Suppressor macrophage treated with lipopolysaccharide for 1 hour (primary cell): ENCODE measurements at regions not wholly inside any gene's neighbourhood (a gene's known extent, or its start where the extent isn't known, plus 50 kb on each side); places are given as distances from the start of the nearest gene placed in this dataset.
A peak's percentile ranks its signal among the peaks of the same experiment; 100 is the strongest.
"Not testable (repeated sequence)": the region's sequence is repeated elsewhere in the genome, so short reads cannot be mapped to it uniquely, and the experiment has no call there.

Experiments
- DNase-seq, 3 donors: peaks; one replicate each; pipeline ENCODE4 v3.0.0-alpha.2; 2020 to 2022

DNA sequence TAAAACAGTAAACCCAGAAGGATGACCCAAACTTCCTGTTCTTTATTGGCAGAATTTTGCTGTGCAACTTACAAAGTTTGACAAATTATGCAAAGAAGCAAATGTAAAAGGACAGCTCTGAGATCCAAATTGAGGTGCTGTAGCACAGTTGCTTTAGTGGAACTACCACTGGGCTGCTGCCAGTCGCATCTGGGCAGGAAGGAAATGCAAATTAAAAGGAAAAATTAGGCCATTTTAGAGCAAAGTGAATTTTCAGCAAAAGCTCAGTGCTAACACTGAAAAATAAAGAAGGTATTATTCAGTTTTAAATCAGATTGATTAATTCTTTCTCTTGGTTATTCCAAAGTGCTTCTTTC lies 104.5 kb downstream of the ZMAT3 start:
- no peak for DNase-seq

DNA sequence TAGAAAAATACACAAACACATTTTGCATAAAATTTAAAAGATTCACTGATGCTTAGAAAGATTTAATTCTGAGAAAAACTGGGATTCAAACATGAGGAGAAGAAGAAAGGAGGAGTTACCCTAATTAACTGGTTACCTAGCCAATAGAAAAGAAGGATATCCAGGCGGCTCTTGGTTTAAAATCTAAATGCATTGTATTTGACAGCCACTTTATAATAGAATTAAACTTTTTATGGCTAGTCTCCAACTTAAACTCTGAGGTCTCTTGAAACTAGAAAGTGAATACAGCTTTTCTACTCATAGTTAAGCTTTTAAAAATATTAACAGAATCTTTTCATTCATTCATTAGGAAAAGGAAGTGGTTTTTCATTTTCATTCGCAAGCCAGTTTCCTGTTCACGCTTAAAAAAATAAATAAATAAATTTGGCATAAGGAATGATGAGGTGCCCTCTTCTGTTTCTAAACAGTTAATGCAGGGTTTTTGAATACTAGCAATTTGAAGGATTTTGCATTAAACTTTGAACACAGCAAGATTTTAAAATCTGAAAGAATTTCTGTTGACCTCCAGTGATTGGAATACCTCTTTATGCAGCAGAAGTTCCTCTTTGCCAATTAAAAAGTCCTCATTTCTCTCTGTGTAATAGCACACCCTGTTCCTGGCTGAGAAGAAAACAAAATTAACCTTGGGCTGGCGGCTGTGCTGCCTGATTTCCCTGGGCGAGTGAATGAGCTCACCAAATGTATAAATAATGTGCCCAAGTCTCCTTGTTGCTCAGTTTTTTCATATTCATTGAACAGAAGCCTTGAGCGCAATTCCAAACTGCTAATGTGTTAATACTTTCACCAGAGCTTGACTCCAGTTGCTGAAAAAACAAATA lies 105.1 kb downstream of the ZMAT3 start:
- peak; percentile 15 to 45 (median 41) for DNase-seq

DNA sequence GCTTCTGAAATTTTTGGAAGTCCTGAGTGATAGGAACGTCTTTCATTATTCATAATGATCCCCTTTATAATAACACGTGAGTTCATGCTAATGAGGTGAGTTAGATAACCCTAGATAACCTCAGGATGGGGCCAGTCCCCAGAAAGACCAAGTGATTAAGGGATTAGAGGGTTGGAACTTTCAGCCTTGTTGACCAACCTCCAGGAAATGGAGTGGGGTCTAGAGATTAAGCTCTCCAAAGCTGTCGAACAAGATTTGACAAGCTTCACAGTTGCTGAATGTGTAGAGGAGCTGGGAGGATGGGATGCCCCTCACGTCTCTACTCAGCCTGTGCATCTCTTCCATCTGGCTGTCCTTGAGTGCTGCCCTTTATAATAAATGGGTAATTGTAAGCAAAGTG lies 107.1 kb downstream of the ZMAT3 start:
- no peak for DNase-seq

DNA sequence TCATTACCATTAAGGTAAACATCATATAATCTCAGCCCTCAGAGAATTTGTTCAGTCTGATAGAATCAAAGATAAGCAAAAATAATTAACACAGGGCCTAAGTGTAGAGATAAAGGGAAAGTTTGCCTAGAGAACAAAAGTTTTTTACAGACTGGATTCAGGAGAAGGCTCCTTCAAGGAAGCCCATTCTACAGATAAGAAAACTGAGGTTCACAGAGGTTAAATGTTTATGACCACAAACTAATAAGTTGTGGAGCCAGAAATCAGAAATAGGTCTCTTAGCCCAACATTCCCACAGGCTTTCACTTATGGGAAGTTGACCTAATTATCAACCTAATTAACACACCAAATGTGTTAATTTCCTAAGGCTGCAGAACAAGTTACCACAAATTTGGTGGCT lies 110.7 kb downstream of the ZMAT3 start:
- DNase-seq, result no peak

GRCh38 chr3:178960181-178960580 lies 111.4 kb downstream of the ZMAT3 start:
- DNase-seq, result no peak

GRCh38 chr3:178950676-178951075 lies 120.9 kb downstream of the ZMAT3 start:
- no peak for DNase-seq

- DNase-seq, result no peak
Observed at GRCh38 chr3:178949896-178950295, 121.7 kb downstream of the ZMAT3 start.

DNA sequence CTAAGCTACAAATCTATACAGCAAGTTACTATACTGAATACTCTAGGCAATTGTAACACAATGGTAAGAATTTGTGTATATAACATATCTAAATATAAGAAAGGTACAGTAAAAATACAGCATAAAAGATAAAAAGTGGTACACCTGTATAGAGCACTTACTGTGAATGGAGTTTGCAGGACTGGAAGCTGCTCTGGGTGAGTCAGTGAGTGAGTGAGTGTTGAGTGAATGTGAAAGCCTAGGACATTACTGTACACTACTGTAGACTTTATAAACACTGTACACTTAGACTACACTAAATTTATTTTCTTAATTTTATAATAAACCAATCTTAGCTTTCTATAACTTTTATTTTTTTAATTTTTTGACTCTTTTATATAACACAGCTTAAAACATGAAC lies 123.1 kb downstream of the ZMAT3 start:
- DNase-seq, result no peak

- no peak for DNase-seq
Observed at GRCh38 chr3:178947738-178948137, 123.9 kb downstream of the ZMAT3 start.

GRCh38 chr3:178942261-178942660 lies 129.3 kb downstream of the ZMAT3 start:
- not testable (repeated sequence) for DNase-seq

DNA sequence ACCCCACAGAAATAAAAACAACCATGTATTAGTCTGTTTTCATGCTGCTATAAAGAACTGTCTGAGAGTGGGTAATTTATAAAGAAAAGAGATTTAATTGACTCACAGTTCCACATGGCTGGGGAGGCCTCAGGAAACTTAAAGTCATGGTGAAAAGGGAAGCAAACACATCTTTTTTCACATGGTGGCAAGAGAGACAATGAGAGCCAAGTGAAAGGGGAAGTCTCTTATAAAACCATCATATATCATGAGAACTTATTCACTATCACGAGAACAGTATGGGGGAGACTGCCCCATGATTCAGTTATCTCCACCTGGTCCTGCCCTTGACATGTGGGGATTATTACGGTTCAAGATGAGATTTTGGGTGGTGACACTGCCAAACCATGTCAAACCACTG lies 141.5 kb downstream of the ZMAT3 start:
- no peak for DNase-seq

DNA sequence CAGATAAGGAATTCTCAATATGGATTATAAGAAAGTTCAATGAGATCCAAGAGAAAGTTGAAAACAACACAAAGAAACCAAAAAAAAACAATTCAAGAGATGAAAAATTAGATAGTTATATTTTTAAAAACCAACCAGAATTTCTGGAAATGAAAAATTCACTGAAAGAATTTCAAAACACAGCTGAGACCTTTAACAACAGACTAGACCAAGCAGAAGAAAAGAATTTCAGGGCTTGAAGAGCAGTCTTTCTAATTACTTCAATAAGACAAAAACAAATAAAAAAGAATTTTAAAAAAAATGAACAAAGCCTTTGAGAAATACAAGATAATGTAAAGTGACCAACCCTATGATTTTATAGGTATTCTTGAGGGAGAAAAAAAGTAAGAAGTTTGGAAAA lies 155.4 kb downstream of the ZMAT3 start:
- DNase-seq, result no peak

DNA sequence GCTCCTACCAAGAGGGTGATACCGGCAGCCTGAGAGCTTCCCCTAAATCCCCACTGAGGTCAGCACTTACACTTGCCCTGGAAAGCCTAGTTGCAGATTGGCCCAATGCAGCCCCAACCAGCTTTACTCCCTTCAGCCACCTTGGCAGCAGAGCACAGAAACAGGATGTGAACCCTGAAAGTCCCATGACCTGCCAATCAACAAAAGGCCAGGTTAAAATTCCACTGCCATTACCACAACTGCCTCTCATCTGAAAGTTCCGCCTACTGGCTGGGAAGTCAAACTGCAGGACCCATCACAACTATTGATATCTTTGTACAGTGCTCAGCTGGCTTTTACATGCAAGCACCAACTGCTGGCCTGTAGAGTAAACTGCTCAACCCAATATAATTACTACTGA lies 156.2 kb downstream of the ZMAT3 start:
- no peak for DNase-seq

- no peak for DNase-seq
Observed at GRCh38 chr3:178907081-178907480, 164.5 kb downstream of the ZMAT3 start.

- no peak for DNase-seq
Observed at GRCh38 chr3:178901204-178901603, 170.4 kb downstream of the ZMAT3 start.

DNA sequence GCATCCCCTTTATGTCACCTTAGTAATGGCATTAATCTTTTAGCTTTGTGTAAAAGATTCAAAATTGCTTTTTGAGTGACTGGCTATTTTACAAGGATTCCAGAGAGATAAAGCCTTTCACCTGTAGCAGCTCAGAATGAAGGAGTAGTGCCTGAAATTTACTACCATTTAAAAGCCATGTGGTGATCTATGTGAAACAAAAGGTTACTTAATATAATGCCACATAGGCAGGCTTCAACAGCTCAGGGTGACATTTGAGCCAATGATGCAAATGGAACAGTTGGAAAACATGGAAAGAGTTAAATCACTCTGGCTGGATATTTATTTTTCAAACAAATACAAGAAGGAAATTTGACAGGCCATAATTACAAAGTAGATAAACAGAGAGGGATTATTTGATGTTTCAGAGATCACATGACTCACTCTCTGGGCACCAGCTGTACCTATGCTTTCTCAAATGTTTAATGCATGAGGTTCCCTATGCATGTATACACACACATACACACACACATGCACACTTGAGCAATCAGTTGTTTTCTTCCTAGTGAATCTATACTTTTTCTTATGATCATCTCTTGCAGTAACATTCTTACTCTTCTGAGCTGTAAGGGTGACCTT lies 171.5 kb downstream of the ZMAT3 start:
- no peak for DNase-seq

DNA sequence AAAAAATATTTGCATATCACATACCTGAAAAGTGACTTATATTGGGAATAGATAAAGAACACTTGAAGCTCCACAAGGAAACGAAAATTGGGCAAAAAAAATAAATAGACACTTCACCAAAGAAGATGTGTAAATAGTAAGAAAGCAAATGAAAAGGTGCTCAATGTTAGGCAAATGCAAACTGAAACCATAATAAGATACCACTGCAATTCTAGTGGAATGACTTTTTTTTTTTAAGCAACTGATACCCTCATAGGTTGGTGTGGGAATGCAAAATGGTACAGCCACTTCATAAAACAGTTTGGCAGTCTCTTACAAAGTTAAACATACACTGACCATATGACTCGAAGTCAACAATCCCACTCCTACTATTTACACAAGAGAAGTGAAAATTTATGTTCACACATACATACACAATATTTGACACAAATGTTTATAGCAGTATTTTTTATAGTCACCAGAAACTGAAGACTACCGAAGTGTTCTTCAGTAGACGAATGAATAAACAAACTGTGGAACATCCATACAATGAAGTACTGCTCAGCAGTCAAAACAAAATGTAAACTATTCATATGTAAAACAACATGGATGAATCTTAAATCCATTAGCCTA lies 176.3 kb downstream of the ZMAT3 start:
- DNase-seq, result no peak
